OCI-LY7 (cell line): ENCODE measurements at regions not wholly inside any gene's neighbourhood (a gene's known extent, or its start where the extent isn't known, plus 50 kb on each side); places are given as distances from the start of the nearest gene placed in this dataset.

Source experiments
- EZH2phosphoT487 ChIP-seq: fragments of 200-600 bp; sonication (generic); IDR thresholded peaks from 2 replicates; pipeline ENCODE4 v1.6.1; 2018; ENCODE audit warnings: low read depth, borderline replicate concordance, mild to moderate bottlenecking, mixed run types, antibody characterized with exemption, low read length, moderate library complexity, mixed read lengths
- TF ChIP-seq, protein P1 (sequence below): fragments of 200-600 bp; sonication (generic); conservative IDR thresholded peaks from 2 replicates; pipeline ENCODE4 v1.5.1; 2014; ENCODE audit warnings: mild to moderate bottlenecking, antibody characterized with exemption, low read length, moderate library complexity, mixed read lengths

- TF ChIP-seq, protein P1, sequence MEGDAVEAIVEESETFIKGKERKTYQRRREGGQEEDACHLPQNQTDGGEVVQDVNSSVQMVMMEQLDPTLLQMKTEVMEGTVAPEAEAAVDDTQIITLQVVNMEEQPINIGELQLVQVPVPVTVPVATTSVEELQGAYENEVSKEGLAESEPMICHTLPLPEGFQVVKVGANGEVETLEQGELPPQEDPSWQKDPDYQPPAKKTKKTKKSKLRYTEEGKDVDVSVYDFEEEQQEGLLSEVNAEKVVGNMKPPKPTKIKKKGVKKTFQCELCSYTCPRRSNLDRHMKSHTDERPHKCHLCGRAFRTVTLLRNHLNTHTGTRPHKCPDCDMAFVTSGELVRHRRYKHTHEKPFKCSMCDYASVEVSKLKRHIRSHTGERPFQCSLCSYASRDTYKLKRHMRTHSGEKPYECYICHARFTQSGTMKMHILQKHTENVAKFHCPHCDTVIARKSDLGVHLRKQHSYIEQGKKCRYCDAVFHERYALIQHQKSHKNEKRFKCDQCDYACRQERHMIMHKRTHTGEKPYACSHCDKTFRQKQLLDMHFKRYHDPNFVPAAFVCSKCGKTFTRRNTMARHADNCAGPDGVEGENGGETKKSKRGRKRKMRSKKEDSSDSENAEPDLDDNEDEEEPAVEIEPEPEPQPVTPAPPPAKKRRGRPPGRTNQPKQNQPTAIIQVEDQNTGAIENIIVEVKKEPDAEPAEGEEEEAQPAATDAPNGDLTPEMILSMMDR, result no peak
- TF ChIP-seq EZH2phosphoT487, result no peak
Measured at GRCh38 chr18:35856178-35856577, 116.3 kb upstream of the RMP24 start.
